ENCODE measurements at regions not wholly inside any gene's neighbourhood (a gene's known extent, or its start where the extent isn't known, plus 50 kb on each side); places are given as distances from the start of the nearest gene placed in this dataset.

- no peaks in the 10 kb centered on the region for H3K27me3 ChIP-seq (ENCODE audit: insufficient read depth, low read length)
- no peak overlapping the region for H3K27ac ChIP-seq (ENCODE audit: low read depth, low read length)
- ChIA-PET RAD21 (ENCODE audit: low non-redundant PET in 1 of 2, low total read pairs in 2 of 2, uncharacterized antibody in 2 of 2, unreplicated experiment in 2 of 2) (no interaction called here), POLR2A (no interaction called here), CTCF (no interaction called here)
- H3K4me3 ChIP-seq (replicated peaks in 1 of 2; ENCODE audit: low read depth in 1 of 2, low read length in 2 of 2), result no peak overlapping the region
- no peaks in the 10 kb centered on the region for H3K79me2 ChIP-seq (ENCODE audit: insufficient read depth, low read length)
- no peaks in the 10 kb centered on the region for H4K20me1 ChIP-seq (ENCODE audit: insufficient read depth)
- no peak for ATAC-seq
- H3K9me3 ChIP-seq (ENCODE audit: control insufficient read depth in 1 of 2, insufficient read depth in 1 of 2, low read depth in 1 of 2, low read length in 2 of 2), result no peaks in the 10 kb centered on the region
- DNase-seq (ENCODE audit: low read depth, low spot score), result no peak
- no peaks in the 10 kb centered on the region for H3K4me1 ChIP-seq (ENCODE audit: control insufficient read depth in 1 of 2, insufficient read depth in 2 of 2, low read length in 2 of 2)
- no peak for TF ChIP-seq ATF3 (IDR thresholded peaks at IDR 0.05)
- TF ChIP-seq YY1 (IDR thresholded peaks at IDR 0.05; ENCODE audit: extremely low read depth, insufficient replicate concordance, low read depth, low read length), result no peak
- TF ChIP-seq ZBTB33 (IDR thresholded peaks at IDR 0.05; ENCODE audit: extremely low read depth, insufficient replicate concordance, low read length), result no peak
- no peak for TF ChIP-seq SRF (IDR thresholded peaks at IDR 0.05; ENCODE audit: low read depth)
- no peak for TF ChIP-seq CEBPB (IDR thresholded peaks at IDR 0.05; ENCODE audit: low read depth)
- no peak for TF ChIP-seq ZFX (IDR thresholded peaks at IDR 0.05)
- no peak for TF ChIP-seq CTCF (IDR thresholded peaks at IDR 0.05 in 2 of 3, conservative IDR thresholded peaks at IDR 0.05 in 1 of 3; ENCODE audit: borderline replicate concordance in 1 of 3, insufficient read depth in 1 of 3, low read depth in 2 of 3, low read length in 2 of 3)
- TF ChIP-seq EZH2 (IDR thresholded peaks at IDR 0.05), result no peak
- TF ChIP-seq ELF1 (IDR thresholded peaks at IDR 0.05; ENCODE audit: borderline replicate concordance, low read depth), result no peak
- TF ChIP-seq POLR2AphosphoS5 (IDR thresholded peaks at IDR 0.05; ENCODE audit: low read depth, low read length), result no peak
- TF ChIP-seq ZNF274 (IDR thresholded peaks at IDR 0.05; ENCODE audit: low read depth, low read length), result no peak
- BruUV-seq (replicated peaks), result no TSS peak
- H3K9ac ChIP-seq (ENCODE audit: low read length), result no peak overlapping the region
- no peak overlapping the region for H2AFZ ChIP-seq (ENCODE audit: low read depth, low read length, poor library complexity, severe bottlenecking)
- no peaks in the 10 kb centered on the region for H3K36me3 ChIP-seq (ENCODE audit: control insufficient read depth in 1 of 2, insufficient read depth in 2 of 2, low read length in 2 of 2)
- intact Hi-C loops (cut with micrococcal nuclease), result no loop called here
- H3K9me2 ChIP-seq (ENCODE audit: insufficient read depth), result no peaks in the 10 kb centered on the region
- no peak overlapping the region for H3K4me2 ChIP-seq (ENCODE audit: low read length)
These were observed 1077.9 kb upstream of the C9orf72 start for GRCh38 chr9:28651050-28651722.
